WTC11 (cell line): ENCODE measurements at regions not wholly inside any gene's neighbourhood (a gene's known extent, or its start where the extent isn't known, plus 50 kb on each side); places are given as distances from the start of the nearest gene placed in this dataset.

ENCODE experiments used
- CTCF ChIP-seq: fragments of 200-600 bp; IDR thresholded peaks from 2 replicates; pipeline ENCODE4 v1.8.0; 2022; ENCODE audit warnings: antibody characterized with exemption
- ESRRA ChIP-seq: sonication (generic); formaldehyde crosslinking; IDR thresholded peaks from 2 replicates; pipeline ENCODE4 v1.8.1; 2022; ENCODE audit warnings: mild to moderate bottlenecking, missing genetic modification reagents, borderline replicate concordance
- ETV6 ChIP-seq: sonication (generic); formaldehyde crosslinking; IDR thresholded peaks from 2 replicates; pipeline ENCODE4 v1.8.1; 2022; ENCODE audit warnings: mild to moderate bottlenecking, missing genetic modification reagents
- FOXJ3 ChIP-seq: sonication (generic); formaldehyde crosslinking; IDR thresholded peaks from 2 replicates; pipeline ENCODE4 v1.9.0; 2021; ENCODE audit warnings: missing genetic modification reagents, mild to moderate bottlenecking, borderline replicate concordance
- JUN ChIP-seq: sonication (generic); formaldehyde crosslinking; IDR thresholded peaks from 2 replicates; pipeline ENCODE4 v1.8.0; 2023; ENCODE audit warnings: mild to moderate bottlenecking, missing genetic modification reagents
- TCF7 ChIP-seq: sonication (generic); formaldehyde crosslinking; IDR thresholded peaks from 2 replicates; pipeline ENCODE4 v1.8.0; 2022; ENCODE audit warnings: mild to moderate bottlenecking, low read depth, missing genetic modification reagents, moderate library complexity
- TEAD4 ChIP-seq: sonication (generic); formaldehyde crosslinking; IDR thresholded peaks from 2 replicates; pipeline ENCODE4 v1.8.0; 2022; ENCODE audit warnings: mild to moderate bottlenecking, missing genetic modification reagents
- TP53 ChIP-seq: sonication (generic); formaldehyde crosslinking; IDR thresholded peaks from 2 replicates; pipeline ENCODE4 v1.8.1; 2023; ENCODE audit warnings: mild to moderate bottlenecking, missing genetic modification reagents
- USF2 ChIP-seq: sonication (generic); formaldehyde crosslinking; IDR thresholded peaks from 2 replicates; pipeline ENCODE4 v1.8.1; 2023; ENCODE audit warnings: mild to moderate bottlenecking, missing genetic modification reagents, moderate library complexity
- ZNF121 ChIP-seq: sonication (generic); formaldehyde crosslinking; IDR thresholded peaks from 2 replicates; pipeline ENCODE4 v1.8.0; 2023; ENCODE audit warnings: missing genetic modification reagents
- ZNF396 ChIP-seq: fragments of 250-450 bp; sonication (Bioruptor Pico); IDR thresholded peaks from 2 replicates; pipeline ENCODE4 v1.8.0; 2021; ENCODE audit warnings: mild to moderate bottlenecking, moderate library complexity, borderline replicate concordance
- TF ChIP-seq, protein P1 (sequence below): sonication (generic); formaldehyde crosslinking; IDR thresholded peaks from 2 replicates; pipeline ENCODE4 v1.8.0; 2022; ENCODE audit warnings: mild to moderate bottlenecking, missing genetic modification reagents

GRCh38 chr9:27627188-27627564 is 53.9 kb upstream of the C9orf72 start:
- TF ChIP-seq CTCF (no peak), TP53 (CRISPR knock-in tag) (no peak), JUN (CRISPR knock-in tag) (no peak), ESRRA (no peak), ETV6 (no peak), USF2 (CRISPR knock-in tag) (no peak), FOXJ3 (CRISPR knock-in tag) (no peak), ZNF121 (CRISPR knock-in tag) (no peak), ZNF396 (CRISPR knock-in tag) (no peak), TCF7 (CRISPR knock-in tag) (no peak), TEAD4 (CRISPR knock-in tag) (no peak)
- TF ChIP-seq, protein P1, sequence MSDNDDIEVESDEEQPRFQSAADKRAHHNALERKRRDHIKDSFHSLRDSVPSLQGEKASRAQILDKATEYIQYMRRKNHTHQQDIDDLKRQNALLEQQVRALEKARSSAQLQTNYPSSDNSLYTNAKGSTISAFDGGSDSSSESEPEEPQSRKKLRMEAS (CRISPR knock-in tag): no peak
